ENCODE measurements at regions not wholly inside any gene's neighbourhood (a gene's known extent, or its start where the extent isn't known, plus 50 kb on each side); places are given as distances from the start of the nearest gene placed in this dataset.

- DNase-seq, result no peak
Measured at GRCh38 chr3:174675406-174675805, 183.7 kb upstream of the NAALADL2 start.

GRCh38 chr3:174681784-174682183 is 177.3 kb upstream of the NAALADL2 start:
- DNase-seq, result no peak

GRCh38 chr3:174685796-174686195 is 173.3 kb upstream of the NAALADL2 start:
- no peak for DNase-seq

GRCh38 chr3:174697310-174697709 is 161.8 kb upstream of the NAALADL2 start:
- DNase-seq, result no peak

GRCh38 chr3:174700736-174701135 is 158.4 kb upstream of the NAALADL2 start:
- no peak for DNase-seq

- DNase-seq, result no peak
Measured at GRCh38 chr3:174710612-174711011, 148.5 kb upstream of the NAALADL2 start.

- no peak for DNase-seq
Measured at GRCh38 chr3:174715386-174715785, 143.7 kb upstream of the NAALADL2 start.

- no peak for DNase-seq
Measured at GRCh38 chr3:174716956-174717505, 142.1 kb upstream of the NAALADL2 start.

GRCh38 chr3:174720717-174721116 is 138.4 kb upstream of the NAALADL2 start:
- no peak for DNase-seq

- DNase-seq, result no peak
Measured at GRCh38 chr3:174725303-174725702, 133.8 kb upstream of the NAALADL2 start.

GRCh38 chr3:174737966-174738365 is 121.2 kb upstream of the NAALADL2 start:
- DNase-seq, result no peak

- no peak for DNase-seq
Measured at GRCh38 chr3:174749143-174749542, 110.0 kb upstream of the NAALADL2 start.

GRCh38 chr3:174755833-174756829 is 103.0 kb upstream of the NAALADL2 start:
- DNase-seq, result no peak

GRCh38 chr3:174758943-174759342 is 100.2 kb upstream of the NAALADL2 start:
- no peak for DNase-seq

- no peak for DNase-seq
Measured at GRCh38 chr3:174767406-174767805, 91.7 kb upstream of the NAALADL2 start.

GRCh38 chr3:174767853-174768382 is 91.2 kb upstream of the NAALADL2 start:
- no peak for DNase-seq

- DNase-seq, result no peak
Measured at GRCh38 chr3:174769171-174769570, 90.0 kb upstream of the NAALADL2 start.

- DNase-seq, result no peak
Measured at GRCh38 chr3:174775603-174776002, 83.5 kb upstream of the NAALADL2 start.

- no peak for DNase-seq
Measured at GRCh38 chr3:174776123-174776522, 83.0 kb upstream of the NAALADL2 start.

GRCh38 chr3:174776636-174777035 is 82.5 kb upstream of the NAALADL2 start:
- DNase-seq, result no peak

- DNase-seq, result no peak
Measured at GRCh38 chr3:174777813-174778212, 81.3 kb upstream of the NAALADL2 start.

GRCh38 chr3:174783502-174783901 is 75.6 kb upstream of the NAALADL2 start:
- DNase-seq, result no peak

- DNase-seq, result no peak
Measured at GRCh38 chr3:174784206-174784934, 74.8 kb upstream of the NAALADL2 start.
